Activated CD8-positive, alpha-beta memory T cell treated with anti-CD3 and anti-CD28 coated beads, Interleukin-2, amount 50 U/mL, for 1 hour (primary cell): ENCODE measurements at regions not wholly inside any gene's neighbourhood (a gene's known extent, or its start where the extent isn't known, plus 50 kb on each side); places are given as distances from the start of the nearest gene placed in this dataset.
"Not testable (repeated sequence)": the region's sequence is repeated elsewhere in the genome, so short reads cannot be mapped to it uniquely, and the experiment has no call there.

Source experiments
- DNase-seq: peaks from one replicate; pipeline ENCODE4 v3.0.0-alpha.2; 2020; ENCODE audit errors: extremely low read depth

DNA sequence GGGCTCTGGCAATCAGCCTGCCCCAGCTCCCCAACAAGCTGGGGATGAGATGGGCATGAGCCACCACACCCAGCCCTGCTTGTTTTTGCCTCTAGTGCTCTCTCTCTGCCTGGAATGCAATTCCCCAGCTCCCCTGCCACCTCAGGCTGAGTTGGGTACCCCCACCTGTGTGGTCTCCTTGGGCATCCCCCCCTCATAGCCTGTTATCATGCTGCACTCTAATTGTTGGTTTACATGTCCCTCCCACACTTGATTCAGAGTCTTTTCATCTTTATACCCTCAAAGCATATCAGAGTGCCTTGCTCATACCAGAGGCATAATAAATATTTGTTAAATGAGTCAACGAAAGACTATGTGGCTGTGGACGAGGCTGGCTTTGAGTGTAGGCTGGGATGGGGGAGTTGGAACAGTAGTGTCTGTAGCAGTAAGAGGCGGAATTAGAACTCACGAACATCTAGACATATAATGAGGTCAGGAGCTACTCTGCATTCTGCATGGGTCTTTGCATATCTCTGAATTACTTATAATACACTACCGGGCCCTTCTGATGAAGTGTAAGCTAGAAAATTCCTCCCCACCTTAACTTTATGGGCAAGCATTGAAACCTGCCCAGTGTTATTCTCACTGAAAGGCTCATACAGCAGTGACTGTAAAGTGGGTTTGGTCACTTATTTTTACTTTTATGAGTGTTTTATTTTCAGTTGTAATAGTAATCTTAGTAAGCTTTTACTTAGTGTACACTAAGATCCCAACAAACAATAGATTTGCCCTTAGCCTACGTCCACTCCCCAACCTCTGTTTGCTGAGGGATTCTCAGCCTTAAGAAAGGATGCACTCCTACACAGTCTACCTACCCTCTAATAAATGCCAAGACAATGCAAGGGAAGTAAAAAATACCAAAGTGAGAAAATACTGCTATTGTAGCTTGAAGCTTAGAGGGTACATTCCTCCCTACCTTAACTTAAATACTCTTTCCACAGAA lies 58.7 kb downstream of the EDN1 start:
- no peak for DNase-seq

DNA sequence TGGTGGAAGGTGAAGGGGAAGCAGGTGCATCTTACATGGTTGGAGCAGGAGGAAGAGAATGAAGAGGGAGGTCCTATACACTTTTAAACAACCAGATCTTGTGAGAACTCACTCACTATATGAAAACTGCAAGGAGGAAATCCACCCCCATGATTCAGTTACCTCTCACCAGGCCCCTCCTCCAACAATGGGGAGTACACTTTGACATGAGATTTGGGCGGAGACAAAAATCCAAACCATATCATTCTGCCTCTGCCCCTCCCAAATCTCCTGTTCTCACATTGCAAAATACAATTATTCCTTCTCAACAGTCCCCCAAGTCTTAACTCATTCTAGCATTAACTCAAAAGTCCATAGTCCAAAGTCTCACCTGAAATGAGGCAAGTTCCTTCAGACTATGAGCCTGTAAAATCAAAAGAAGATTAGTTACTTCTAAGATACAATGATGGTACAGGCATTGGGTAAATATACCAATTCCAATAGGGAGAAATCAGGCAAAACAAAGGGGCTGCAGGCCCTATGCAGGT lies 60.5 kb downstream of the EDN1 start:
- DNase-seq = no peak

DNA sequence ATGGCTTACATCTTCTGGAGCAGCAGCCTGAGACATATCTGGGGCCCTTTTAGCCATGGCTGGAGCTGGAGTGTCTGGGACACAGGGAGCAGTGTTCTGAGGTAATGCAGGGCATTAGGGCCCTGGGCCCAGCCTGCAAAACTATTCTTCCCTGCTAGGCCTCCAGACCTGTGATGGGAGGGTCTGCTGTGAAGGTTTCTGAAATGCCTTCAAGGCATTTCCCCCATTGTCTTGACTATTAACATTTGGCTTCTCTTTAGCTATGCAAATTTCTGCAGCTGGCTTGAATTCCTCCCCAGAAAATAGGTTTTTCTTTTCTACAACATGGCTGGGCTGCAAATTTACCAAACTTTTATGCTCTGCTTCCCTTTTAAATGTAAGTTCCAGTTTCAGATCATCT lies 61.5 kb downstream of the EDN1 start:
- DNase-seq = no peak

DNA sequence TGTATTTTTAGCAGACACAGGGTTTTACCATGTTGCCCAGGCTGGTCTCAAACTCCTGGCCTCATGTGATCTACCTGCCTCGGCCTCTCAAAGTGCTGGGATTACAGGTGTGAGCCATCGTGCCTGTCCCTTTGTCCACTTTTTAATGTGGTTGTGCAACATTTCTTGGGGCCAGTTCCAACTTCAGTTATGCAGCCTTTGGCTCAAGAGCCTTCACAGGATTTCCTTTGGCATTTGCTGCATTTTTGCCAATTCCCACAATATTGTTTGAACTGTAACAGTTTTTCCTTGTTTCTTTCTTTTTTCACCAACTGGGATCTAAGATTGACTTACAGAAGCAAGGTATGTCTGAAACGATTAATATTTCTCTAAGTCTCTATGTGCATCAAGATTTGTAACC lies 63.6 kb downstream of the EDN1 start:
- no peak for DNase-seq

DNA sequence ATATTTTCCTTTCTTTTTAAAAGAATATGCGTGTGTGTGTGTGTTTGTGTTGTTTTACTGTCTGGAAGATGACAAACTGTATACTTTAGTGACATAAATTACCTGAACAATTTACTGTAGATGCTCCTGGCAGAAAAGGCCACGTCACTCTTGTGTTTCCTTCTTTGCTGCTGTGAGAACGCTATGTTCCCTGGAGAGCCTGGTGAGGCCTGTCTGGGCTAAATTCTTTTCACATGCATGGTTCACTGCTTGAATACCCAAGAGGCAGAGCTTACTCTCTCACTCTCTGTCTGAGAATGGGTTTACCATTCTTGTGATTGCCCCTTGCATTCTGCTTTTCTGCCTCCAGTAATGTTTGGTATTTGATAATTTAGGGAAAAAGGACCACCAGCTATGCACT lies 64.3 kb downstream of the EDN1 start:
- DNase-seq = no peak

DNA sequence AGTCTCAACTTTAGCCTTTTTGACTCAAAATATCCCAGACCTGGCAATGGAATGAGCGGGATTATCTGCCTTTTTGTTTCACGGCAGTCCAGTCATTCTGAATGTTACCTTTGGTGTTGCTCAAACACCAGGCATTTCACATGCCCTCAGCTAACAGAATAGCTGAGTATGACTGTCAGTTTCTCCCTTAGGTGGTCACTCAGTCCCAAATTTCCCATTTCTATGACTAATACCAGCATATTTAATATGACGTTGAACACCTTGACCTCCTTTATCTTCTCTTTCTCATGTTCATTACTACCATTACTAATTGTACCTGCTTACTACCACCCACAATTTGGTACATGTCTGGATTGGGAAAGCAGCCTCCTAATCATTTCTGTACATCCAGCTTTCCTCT lies 65.2 kb downstream of the EDN1 start:
- DNase-seq = no peak

DNA sequence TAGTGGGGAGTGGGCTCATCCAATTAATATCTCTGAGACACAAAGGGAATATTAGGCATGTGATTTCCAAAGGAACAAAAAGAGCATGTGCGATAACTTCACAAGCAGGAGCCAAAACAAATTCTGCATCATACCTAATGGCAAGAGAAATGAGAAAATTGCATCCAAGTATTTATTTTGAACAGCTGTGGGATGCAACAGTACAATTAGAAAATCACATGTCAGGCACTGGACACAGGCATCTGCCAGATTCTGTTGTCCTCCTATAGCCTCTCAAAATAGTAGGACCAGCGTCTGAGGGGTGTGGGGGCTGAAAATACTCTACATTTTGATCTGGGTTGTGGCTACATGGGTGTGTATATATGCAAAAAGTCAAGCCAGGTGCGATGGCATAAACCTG lies 66.3 kb downstream of the EDN1 start:
- no peak for DNase-seq

DNA sequence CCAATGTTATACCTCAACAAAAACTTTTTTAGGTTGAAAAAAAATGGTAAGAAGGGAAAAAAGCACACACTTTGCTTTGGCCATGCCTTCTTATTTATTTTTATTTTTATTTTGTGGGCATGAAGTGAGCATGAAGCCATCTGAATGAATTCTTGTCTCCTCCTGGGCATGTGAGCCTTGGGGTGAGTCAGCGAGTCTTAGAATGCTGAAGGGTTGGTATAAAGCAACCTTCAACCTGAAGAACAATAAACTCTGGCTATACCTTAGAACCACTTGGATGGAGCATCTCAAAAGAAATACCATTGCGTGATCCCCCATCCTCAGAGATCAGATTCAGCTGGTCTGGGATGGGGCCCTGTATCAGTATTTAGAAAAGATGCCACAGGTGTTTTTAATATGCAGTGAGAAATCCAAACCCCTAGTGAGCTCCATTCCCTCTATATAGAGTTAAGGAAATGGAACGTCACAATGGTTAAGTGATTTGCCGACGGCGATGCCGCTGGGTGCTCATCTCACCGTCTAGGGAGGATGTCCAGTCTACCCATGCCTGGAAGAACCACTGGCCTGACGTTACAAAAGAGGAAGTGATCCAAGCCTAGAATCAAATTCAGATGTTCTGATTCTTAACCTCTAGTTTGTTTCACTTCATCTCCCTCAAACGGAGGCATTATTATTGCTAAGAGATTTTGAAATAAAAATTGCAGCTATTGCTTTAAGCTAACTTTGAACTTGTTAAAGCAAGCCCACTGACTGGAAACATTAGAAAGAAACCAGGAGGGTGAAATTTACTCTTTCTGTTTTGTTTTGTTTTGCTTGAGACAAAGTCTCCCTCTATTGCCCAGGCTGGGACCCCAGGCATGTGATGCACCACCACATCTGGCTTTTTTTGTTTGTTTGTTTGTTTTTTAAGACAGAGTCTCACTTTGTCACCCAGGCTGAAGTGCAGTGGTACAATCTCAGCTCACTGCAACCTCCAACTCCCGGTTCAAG lies 67.1 kb downstream of the EDN1 start:
- DNase-seq = no peak

DNA sequence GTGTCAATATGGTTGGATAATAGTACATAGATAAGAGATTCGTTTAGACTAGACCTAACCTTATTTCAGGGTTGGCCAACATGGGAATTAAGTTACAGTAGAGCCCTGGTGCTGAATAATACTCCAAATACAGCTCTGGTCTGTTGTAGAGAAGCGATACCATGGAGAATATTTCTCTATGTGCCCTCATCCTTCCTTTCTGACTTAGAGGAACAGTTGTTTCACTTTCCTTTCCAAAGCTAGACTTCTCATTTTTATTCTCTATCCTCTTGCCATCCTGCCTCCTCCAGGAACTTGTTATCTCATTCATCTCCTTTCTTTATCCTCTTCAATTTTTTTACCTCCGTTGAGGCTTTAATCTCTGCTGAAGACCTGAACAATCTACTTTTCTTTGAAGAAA lies 68.9 kb downstream of the EDN1 start:
- DNase-seq = no peak

DNA sequence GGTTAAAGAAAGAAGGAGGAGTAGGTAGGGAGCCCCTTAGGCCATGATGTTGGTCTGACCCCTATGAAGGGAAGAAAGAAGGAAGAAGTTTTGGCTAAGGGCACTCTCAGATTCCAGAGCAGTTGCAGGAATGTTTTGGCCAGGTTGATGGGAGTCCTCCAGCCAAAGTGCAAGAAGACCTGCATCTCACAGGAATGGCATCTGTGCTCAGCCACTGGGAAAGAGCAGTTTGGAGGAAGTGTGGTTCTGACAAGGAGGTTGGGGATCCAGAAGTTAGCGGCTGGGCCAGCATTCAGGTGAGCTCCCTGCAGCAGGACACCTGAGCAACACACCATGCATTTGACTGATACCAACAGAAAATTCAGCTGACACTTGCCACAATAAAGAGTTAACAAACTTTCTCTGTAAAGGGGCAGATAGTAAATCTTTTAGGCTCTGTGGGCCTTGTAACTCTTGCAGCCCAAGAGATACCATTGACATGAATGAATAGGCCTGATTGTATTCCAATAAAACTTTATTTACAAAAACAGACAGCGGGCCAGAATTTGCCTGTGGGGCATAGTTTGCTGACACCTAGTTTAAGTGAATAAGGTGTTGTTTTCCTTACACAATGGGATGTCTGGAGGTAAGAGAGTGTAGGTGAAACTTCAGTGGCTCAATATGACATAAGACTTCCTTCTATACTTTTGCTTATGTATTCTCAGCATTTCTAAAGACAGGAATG lies 71.0 kb downstream of the EDN1 start:
- DNase-seq = no peak

DNA sequence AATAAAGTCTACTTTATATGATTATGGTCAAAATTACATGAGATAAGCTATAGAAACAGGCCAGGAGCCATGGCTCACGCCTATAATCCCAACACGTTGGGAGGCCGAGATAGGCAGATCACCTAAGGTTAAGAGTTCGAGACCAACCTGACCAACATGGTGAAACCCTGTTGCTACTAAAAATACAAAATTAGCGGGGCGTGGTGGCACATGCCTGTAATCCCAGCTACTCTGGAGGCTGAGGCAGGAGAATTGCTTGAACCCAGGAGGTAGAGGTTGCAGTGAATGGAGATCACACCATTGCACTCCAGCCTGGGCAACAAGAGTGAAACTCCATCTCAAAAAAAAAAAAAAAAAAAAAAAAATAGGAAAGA lies 73.1 kb downstream of the EDN1 start:
- DNase-seq = not testable (repeated sequence)

DNA sequence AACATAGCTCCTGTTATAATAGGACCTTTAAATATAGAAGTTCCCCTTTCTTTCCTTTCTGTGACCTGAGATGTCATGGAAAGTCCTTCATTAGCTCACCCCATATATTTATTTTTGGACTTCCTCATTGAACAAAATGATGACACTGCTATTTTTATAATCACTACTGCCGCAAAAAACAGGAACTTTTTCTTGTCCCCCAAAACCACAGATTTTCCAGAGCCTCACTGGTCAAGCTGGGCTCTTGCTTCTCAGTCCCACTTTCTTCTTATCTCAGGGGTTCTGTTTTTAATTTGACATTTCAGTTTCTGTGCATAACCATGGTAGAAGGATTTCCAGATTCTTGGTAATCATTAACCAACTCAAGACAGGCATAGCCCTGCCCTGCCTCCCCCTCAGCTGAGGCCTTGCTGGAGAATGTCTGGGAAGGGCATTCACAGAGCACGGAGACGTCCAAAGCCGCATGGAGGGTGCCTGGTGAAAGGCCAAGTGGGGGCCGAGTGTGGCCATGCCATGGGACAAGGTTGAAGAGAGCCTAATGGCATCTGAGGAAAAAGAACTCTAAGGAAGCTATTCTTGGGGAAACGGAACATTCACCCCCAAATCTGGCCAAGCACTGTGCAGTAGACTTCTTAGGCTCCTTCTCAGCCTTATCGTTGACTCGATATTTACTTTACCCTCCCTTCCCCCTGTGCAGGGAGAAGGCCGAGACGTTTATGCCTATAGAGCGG lies 73.7 kb downstream of the EDN1 start:
- no peak for DNase-seq

DNA sequence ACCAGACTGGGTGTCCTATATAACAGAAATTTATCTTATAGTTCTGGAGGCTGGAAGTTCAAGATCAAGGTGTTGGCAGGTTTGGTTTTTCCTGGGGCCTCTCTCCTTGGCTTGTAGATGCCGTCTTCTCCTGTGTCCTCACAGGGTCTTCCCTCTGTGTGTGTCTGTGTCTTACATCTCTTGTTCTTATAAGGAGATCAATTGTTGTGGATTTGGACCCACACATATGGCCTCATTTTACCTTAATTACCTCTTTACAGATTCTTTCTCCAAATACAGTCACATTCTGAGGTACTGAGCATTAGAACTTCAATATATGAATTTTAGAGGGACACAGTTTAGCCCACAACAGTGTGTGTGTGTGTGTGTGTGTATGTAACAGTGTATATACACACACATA lies 74.5 kb downstream of the EDN1 start:
- DNase-seq = no peak

DNA sequence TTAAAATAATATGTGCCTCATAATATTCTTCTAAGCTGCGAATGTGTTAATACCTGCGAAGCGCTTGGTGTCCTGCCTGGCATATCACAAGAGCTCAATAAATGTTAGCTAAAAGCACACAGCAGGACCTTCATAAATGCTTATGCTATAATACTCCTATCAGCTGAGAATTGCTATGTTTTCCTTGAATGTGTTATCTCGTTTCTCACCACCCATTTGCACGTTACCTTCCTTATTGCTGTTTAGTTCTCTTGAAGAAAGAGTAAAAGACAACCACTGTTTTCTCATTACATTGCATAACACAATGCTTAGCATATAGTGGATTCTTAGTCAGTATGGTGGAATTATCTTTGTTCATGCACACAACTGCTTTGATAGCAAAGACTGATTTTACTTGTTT lies 76.6 kb downstream of the EDN1 start:
- no peak for DNase-seq

DNA sequence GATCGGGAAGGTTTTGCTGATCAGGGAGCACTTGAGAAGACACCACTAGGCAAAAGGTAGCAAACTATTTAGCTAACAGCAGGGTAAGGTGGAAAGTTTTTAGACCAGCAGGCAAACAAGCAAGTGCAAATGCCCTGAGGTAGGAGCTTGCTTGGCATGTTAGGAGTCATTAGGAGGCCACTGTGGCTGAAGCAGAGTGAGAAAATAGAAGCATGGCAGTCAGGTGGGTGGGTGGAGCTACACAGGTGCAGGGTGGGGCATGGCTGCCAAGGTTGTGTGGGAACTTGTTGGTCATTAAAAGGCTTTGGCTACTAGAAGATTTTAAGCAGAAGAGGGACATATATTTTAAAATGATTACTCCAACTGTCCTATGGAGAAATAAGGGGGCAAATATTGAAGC lies 77.3 kb downstream of the EDN1 start:
- no peak for DNase-seq

DNA sequence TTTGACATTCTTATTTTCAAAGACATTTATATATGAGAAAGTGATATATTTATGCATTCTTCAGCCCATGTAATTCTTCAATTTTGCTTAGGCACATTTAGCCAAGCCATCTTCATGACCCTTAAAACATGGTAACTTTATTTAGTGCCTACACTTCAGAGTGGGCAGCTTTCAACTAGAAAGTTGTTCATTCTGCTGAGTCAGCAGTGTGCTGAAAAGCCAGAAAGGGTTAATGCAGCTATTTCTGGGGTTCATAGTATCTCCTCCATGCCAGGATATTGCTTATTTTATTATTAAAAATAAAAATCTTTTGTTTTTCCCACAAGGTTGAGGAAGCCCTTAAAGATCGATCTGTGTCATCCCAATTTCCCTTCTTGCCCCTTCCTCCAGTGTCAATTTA lies 79.2 kb downstream of the EDN1 start:
- DNase-seq = no peak

DNA sequence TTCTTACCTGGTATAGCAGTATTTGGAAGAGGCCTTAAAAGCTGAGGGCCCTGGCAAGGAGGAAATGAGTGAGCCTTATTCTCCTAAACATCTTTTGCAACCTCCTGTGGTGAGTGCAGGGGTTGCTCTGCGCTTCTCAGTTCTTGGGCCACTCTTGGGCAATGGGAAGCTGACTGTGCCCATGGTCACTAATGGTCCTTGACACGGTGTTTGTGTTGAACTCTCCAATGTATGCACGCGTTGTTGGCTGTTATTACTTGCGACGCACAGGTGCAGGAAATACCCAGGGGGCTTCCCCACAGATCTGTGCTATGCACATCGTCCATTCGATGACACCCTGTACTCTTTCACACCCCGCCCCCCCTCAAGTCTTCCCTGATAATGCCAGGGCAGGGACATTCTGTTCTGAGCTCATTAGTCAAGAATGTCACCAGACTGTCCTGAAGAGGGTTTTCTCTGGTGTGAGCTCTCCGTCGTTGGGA lies 79.7 kb downstream of the EDN1 start:
- no peak for DNase-seq

DNA sequence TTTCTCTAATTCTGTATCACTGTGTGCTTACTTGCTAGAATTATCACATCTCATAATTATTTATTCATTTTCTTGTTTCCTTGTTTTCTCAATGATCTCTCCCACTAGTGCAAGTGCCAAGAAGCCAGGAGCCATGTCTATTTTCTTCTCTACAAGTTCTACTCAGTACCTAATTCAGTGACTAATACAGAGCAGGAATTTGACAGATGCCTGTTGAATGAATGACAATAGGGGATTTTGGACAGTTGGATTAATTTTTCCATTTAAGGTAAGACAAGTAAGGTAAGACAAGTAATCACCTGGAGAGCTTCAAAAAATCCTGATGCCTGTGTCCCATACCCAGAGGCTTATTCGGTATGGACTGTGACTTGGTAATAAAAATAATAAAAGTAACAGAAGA lies 81.0 kb downstream of the EDN1 start:
- no peak for DNase-seq

DNA sequence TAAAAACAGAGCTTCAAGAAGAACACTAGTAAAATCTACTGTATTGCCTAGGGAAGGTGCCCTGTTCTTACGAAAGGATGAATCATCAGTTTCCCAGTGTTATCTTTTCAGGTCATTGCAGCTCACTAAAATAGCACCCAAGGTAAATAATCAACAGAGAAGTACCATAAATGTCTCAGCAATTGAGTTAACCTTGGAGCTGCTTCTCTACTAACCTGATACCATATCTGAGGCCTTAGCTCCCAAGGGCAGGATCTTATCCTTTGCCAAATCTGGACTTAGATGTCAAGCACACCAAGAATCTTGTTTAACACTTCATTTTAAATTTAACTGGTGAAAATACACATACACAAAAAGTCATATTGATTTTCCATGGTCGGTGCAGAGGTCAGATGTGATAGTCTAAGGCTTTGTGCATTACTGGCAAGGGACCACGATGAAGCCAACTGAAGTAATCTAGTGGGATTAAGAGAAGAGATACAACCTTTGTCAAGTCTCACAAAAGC lies 81.5 kb downstream of the EDN1 start:
- no peak for DNase-seq

DNA sequence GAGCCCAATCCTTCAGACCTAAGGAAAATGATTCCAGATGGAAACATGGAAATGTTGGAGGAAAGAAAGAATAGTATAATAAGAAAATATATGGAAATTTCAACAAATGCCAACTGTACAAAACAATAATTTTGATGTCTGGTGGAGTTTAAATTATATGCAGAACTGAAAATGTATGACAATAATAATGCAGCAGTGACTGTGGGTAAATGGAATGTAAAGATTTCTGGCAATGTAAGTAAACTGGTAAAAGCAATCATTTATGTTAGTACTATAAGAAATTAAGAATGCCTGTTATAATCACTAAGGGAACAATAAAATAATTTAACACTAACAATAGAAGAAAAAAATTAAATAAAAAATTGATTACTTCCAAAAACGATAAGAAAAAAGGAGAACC lies 89.0 kb downstream of the EDN1 start:
- no peak for DNase-seq

DNA sequence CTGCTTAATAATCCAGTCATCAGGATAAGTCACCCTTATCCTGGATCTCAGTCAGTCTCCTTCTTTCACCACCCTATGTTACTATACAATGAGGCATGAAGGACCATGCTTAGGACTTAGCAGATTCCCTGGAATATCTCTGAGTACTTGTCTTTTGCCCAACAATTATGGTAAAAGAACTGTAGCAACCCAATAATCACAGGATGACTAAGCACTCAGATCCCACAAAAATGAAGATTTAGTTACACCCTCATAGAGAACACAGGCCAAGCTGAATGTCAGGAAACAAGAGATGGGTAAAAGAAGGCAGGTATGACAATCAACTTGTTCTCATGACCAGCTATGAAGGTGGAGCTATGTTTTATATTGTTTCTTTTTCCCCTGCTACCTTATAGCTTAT lies 91.4 kb downstream of the EDN1 start:
- no peak for DNase-seq
